IPS-15b (cell line): ENCODE measurements at regions not wholly inside any gene's neighbourhood (a gene's known extent, or its start where the extent isn't known, plus 50 kb on each side); places are given as distances from the start of the nearest gene placed in this dataset.
A peak's percentile ranks its signal among the peaks of the same experiment; 100 is the strongest.

Experiments used
- H3K27me3 ChIP-seq: one replicate; pipeline ENCODE4 v1.6.1; 2013; ENCODE audit warnings: low read length; ENCODE audit not compliant: control insufficient read depth, insufficient read depth
- H3K36me3 ChIP-seq: one replicate; pipeline ENCODE4 v1.6.1; 2013; ENCODE audit warnings: low read length; ENCODE audit not compliant: control insufficient read depth, insufficient read depth
- H3K4me1 ChIP-seq: one replicate; pipeline ENCODE4 v1.6.1; 2013; ENCODE audit warnings: mild to moderate bottlenecking, low read length; ENCODE audit not compliant: control insufficient read depth, insufficient read depth
- H3K4me3 ChIP-seq: one replicate; pipeline ENCODE4 v1.5.1; 2013; ENCODE audit warnings: low read depth, low read length
- H3K9ac ChIP-seq: one replicate; pipeline ENCODE4 v1.6.1; 2013; ENCODE audit warnings: low read depth, mild to moderate bottlenecking, low read length
- H3K9me3 ChIP-seq: one replicate; pipeline ENCODE4 v1.6.1; 2013; ENCODE audit warnings: mild to moderate bottlenecking, low read length; ENCODE audit not compliant: control insufficient read depth, insufficient read depth

- no peaks in the 10 kb centered on the region for H3K36me3 ChIP-seq
- no peaks in the 10 kb centered on the region for H3K9me3 ChIP-seq
- H3K4me1 ChIP-seq: no peaks in the 10 kb centered on the region
- H3K4me3 ChIP-seq: no peak overlapping the region
- H3K9ac ChIP-seq: no peak overlapping the region
- no peaks in the 10 kb centered on the region for H3K27me3 ChIP-seq
These were observed 73.8 kb downstream of the RBFOX3 start for GRCh38 chr17:79537061-79537460.

GRCh38 chr17:79536212-79536840 lies 74.5 kb downstream of the RBFOX3 start:
- no peak overlapping the region for H3K4me3 ChIP-seq
- no peaks in the 10 kb centered on the region for H3K36me3 ChIP-seq
- H3K4me1 ChIP-seq: no peaks in the 10 kb centered on the region
- H3K9me3 ChIP-seq: no peaks in the 10 kb centered on the region
- no peaks in the 10 kb centered on the region for H3K27me3 ChIP-seq
- H3K9ac ChIP-seq: no peak overlapping the region

- H3K27me3 ChIP-seq: no peaks in the 10 kb centered on the region
- no peaks in the 10 kb centered on the region for H3K9me3 ChIP-seq
- no peaks in the 10 kb centered on the region for H3K4me1 ChIP-seq
- H3K9ac ChIP-seq: no peak overlapping the region
- no peaks in the 10 kb centered on the region for H3K36me3 ChIP-seq
- H3K4me3 ChIP-seq: no peak overlapping the region
These were observed 75.2 kb downstream of the RBFOX3 start for GRCh38 chr17:79535728-79536025.

GRCh38 chr17:79534851-79535727 lies 75.8 kb downstream of the RBFOX3 start:
- Histone ChIP-seq H3K9ac (no peak overlapping the region), H3K4me1 (no peaks in the 10 kb centered on the region), H3K4me3 (no peak overlapping the region), H3K27me3 (no peaks in the 10 kb centered on the region), H3K9me3 (no peaks in the 10 kb centered on the region), H3K36me3 (no peaks in the 10 kb centered on the region)

- H3K4me1 ChIP-seq: no peaks in the 10 kb centered on the region
- no peaks in the 10 kb centered on the region for H3K36me3 ChIP-seq
- no peak overlapping the region for H3K4me3 ChIP-seq
- H3K27me3 ChIP-seq: no peaks in the 10 kb centered on the region
- no peaks in the 10 kb centered on the region for H3K9me3 ChIP-seq
- H3K9ac ChIP-seq: no peak overlapping the region
These were observed 76.7 kb downstream of the RBFOX3 start for GRCh38 chr17:79534111-79534510.

GRCh38 chr17:79533116-79533515 lies 77.7 kb downstream of the RBFOX3 start:
- Histone ChIP-seq H3K4me1 (no peaks in the 10 kb centered on the region), H3K9ac (no peak overlapping the region), H3K27me3 (no peaks in the 10 kb centered on the region), H3K36me3 (no peaks in the 10 kb centered on the region), H3K4me3 (no peak overlapping the region), H3K9me3 (no peaks in the 10 kb centered on the region)

GRCh38 chr17:79532107-79532790 lies 78.6 kb downstream of the RBFOX3 start:
- Histone ChIP-seq H3K4me3 (no peak overlapping the region), H3K36me3 (no peaks in the 10 kb centered on the region), H3K9ac (no peak overlapping the region), H3K27me3 (no peaks in the 10 kb centered on the region), H3K9me3 (no peaks in the 10 kb centered on the region), H3K4me1 (no peaks in the 10 kb centered on the region)

- no peaks in the 10 kb centered on the region for H3K36me3 ChIP-seq
- H3K9ac ChIP-seq: peak overlapping the region; percentile 16
- no peak overlapping the region for H3K4me3 ChIP-seq
- H3K4me1 ChIP-seq: no peaks in the 10 kb centered on the region
- no peaks in the 10 kb centered on the region for H3K27me3 ChIP-seq
- H3K9me3 ChIP-seq: no peaks in the 10 kb centered on the region
These were observed 79.4 kb downstream of the RBFOX3 start for GRCh38 chr17:79531191-79532095.

- no peak overlapping the region for H3K9ac ChIP-seq
- no peak overlapping the region for H3K4me3 ChIP-seq
- H3K4me1 ChIP-seq: no peaks in the 10 kb centered on the region
- no peaks in the 10 kb centered on the region for H3K36me3 ChIP-seq
- H3K9me3 ChIP-seq: no peaks in the 10 kb centered on the region
- no peaks in the 10 kb centered on the region for H3K27me3 ChIP-seq
These were observed 80.3 kb downstream of the RBFOX3 start for GRCh38 chr17:79530361-79531105.

GRCh38 chr17:79529661-79530081 lies 81.2 kb downstream of the RBFOX3 start:
- H3K4me1 ChIP-seq: no peaks in the 10 kb centered on the region
- H3K4me3 ChIP-seq: no peak overlapping the region
- H3K36me3 ChIP-seq: no peaks in the 10 kb centered on the region
- H3K9me3 ChIP-seq: no peaks in the 10 kb centered on the region
- H3K27me3 ChIP-seq: no peaks in the 10 kb centered on the region
- no peak overlapping the region for H3K9ac ChIP-seq
